NOMO-1 treated with DMSO at 0.1 percent for 48 hours (cell line): ENCODE measurements at regions not wholly inside any gene's neighbourhood (a gene's known extent, or its start where the extent isn't known, plus 50 kb on each side); places are given as distances from the start of the nearest gene placed in this dataset.

Source experiments
- DNase-seq: peaks from one replicate; lab custom pipeline; 2025; ENCODE audit not compliant: unreplicated experiment; lab: John Stamatoyannopoulos, UW

GRCh38 chr12:111088409-111088808, 168.0 kb upstream of the MYL2 start:
- no peak for DNase-seq

- no peak for DNase-seq
Measured at GRCh38 chr12:111086947-111087700, 166.7 kb upstream of the MYL2 start.

GRCh38 chr12:111085096-111085495, 164.7 kb upstream of the MYL2 start:
- no peak for DNase-seq

- no peak for DNase-seq
Measured at GRCh38 chr12:111084605-111085004, 164.2 kb upstream of the MYL2 start.

- DNase-seq, result no peak
Measured at GRCh38 chr12:111084158-111084557, 163.8 kb upstream of the MYL2 start.

GRCh38 chr12:111081600-111081999, 161.2 kb upstream of the MYL2 start:
- DNase-seq, result no peak

GRCh38 chr12:111078731-111079130, 158.4 kb upstream of the MYL2 start:
- no peak for DNase-seq

GRCh38 chr12:111076611-111077451, 156.5 kb upstream of the MYL2 start:
- no peak for DNase-seq

GRCh38 chr12:111076199-111076598, 155.8 kb upstream of the MYL2 start:
- no peak for DNase-seq

- no peak for DNase-seq
Measured at GRCh38 chr12:111074965-111075364, 154.6 kb upstream of the MYL2 start.

- DNase-seq, result no peak
Measured at GRCh38 chr12:111074559-111074958, 154.2 kb upstream of the MYL2 start.

GRCh38 chr12:111073370-111073769, 153.0 kb upstream of the MYL2 start:
- no peak for DNase-seq

GRCh38 chr12:111072299-111072698, 151.9 kb upstream of the MYL2 start:
- no peak for DNase-seq

- DNase-seq, result no peak
Measured at GRCh38 chr12:111069886-111070285, 149.5 kb upstream of the MYL2 start.

- no peak for DNase-seq
Measured at GRCh38 chr12:111068290-111068689, 147.9 kb upstream of the MYL2 start.

- no peak for DNase-seq
Measured at GRCh38 chr12:111067498-111067897, 147.1 kb upstream of the MYL2 start.

- DNase-seq, result no peak
Measured at GRCh38 chr12:111066744-111067437, 146.5 kb upstream of the MYL2 start.

GRCh38 chr12:111064982-111065381, 144.6 kb upstream of the MYL2 start:
- no peak for DNase-seq

GRCh38 chr12:111064154-111064553, 143.8 kb upstream of the MYL2 start:
- no peak for DNase-seq

GRCh38 chr12:111063295-111064026, 143.1 kb upstream of the MYL2 start:
- DNase-seq, result no peak
